Thoracic aorta (tissue), 2 donors: ENCODE measurements at regions not wholly inside any gene's neighbourhood (a gene's known extent, or its start where the extent isn't known, plus 50 kb on each side); places are given as distances from the start of the nearest gene placed in this dataset.

Source experiments
- ATAC-seq: fragments of 150-250 bp; one replicate; pipeline ENCODE4 v1.8.0; 2017; ENCODE audit warnings: low read depth; ENCODE audit not compliant: insufficient number of reproducible peaks, low FRiP score
- DNase-seq: peaks from one replicate; pipeline ENCODE4 v3.0.0-alpha.2; 2020; ENCODE audit warnings: low spot score
- H3K27ac ChIP-seq, 2 donors: fragments of 200-600 bp; sonication (generic); 1 replicate in 1 of 2; 2 replicates in 1 of 2; pipeline ENCODE4 v1.5.1; 2016; ENCODE audit warnings: mild to moderate bottlenecking in 2 of 2, moderate library complexity in 2 of 2
- H3K27me3 ChIP-seq: fragments of 200-600 bp; sonication (generic); replicated peaks from 2 replicates; pipeline ENCODE4 v1.6.0; 2016; ENCODE audit warnings: mild to moderate bottlenecking; ENCODE audit not compliant: insufficient read depth
- H3K36me3 ChIP-seq: fragments of 200-600 bp; sonication (generic); one replicate; pipeline ENCODE4 v1.5.1; 2016
- H3K4me1 ChIP-seq, 2 donors: fragments of 200-600 bp; sonication (generic); 1 replicate in 1 of 2; 2 replicates in 1 of 2; pipeline versions ENCODE4 v1.5.1 to v1.6.0; 2016; ENCODE audit warnings: low read depth in 2 of 2, mild to moderate bottlenecking in 1 of 2; ENCODE audit not compliant: control insufficient read depth in 1 of 2
- H3K4me3 ChIP-seq: fragments of 200-600 bp; sonication (generic); 2 replicates; pipeline ENCODE4 v1.5.1; 2016; ENCODE audit warnings: mild to moderate bottlenecking
- H3K9me3 ChIP-seq: fragments of 200-600 bp; sonication (generic); 2 replicates; pipeline ENCODE4 v1.5.1; 2016
- TF ChIP-seq, protein P1 (sequence below): fragments of 200-600 bp; sonication (generic); IDR thresholded peaks from one replicate; pipeline ENCODE4 v1.5.1; 2019; ENCODE audit warnings: antibody characterized with exemption

DNA sequence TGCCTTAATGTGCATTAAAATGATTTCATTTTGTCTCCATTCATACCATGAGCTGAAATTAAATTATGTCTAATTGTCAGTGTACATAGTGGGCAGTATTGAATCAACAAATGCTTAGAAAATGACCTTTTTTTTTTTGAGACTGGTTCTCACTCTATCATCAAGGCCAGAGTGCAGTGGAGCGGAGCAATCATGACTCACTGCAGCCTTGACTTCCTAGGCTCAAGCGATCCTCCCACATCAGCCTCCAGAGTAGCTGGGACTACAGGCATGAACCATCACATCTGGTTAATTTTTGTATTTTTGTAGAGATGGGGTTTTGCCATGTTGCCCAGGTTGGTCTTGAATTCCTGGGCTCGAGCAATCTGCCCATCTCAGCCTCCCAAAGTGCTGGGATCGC, 117.0 kb upstream of the BLID start:
- TF ChIP-seq, protein P1, sequence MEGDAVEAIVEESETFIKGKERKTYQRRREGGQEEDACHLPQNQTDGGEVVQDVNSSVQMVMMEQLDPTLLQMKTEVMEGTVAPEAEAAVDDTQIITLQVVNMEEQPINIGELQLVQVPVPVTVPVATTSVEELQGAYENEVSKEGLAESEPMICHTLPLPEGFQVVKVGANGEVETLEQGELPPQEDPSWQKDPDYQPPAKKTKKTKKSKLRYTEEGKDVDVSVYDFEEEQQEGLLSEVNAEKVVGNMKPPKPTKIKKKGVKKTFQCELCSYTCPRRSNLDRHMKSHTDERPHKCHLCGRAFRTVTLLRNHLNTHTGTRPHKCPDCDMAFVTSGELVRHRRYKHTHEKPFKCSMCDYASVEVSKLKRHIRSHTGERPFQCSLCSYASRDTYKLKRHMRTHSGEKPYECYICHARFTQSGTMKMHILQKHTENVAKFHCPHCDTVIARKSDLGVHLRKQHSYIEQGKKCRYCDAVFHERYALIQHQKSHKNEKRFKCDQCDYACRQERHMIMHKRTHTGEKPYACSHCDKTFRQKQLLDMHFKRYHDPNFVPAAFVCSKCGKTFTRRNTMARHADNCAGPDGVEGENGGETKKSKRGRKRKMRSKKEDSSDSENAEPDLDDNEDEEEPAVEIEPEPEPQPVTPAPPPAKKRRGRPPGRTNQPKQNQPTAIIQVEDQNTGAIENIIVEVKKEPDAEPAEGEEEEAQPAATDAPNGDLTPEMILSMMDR = no peak
- DNase-seq = no peak
- Histone ChIP-seq H3K4me1 (peaks cover 4 to 47% of the 10 kb centered on the region in 2 donors), H3K27ac (no peak overlapping the region), H3K9me3 (no peaks in the 10 kb centered on the region), H3K4me3 (no peak overlapping the region), H3K27me3 (no peaks in the 10 kb centered on the region), H3K36me3 (no peaks in the 10 kb centered on the region)
- no peak for ATAC-seq

DNA sequence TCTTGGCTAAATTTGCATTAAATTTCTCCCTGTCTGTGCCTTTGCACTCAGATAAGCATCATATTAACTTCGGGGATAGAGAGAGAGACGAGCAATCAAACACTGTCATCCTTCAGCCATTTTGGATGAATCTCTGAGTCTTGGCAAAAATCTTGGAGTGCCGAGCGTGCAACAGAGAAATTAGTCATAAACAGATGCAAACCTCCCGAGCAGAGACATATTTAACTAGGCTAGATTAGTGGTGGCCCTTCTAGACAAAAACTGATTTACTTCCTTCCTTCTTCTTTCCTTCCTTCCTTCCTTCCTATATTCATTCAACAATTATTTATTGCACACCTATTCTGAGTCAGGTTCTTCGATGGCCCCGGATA, 114.4 kb upstream of the BLID start:
- ATAC-seq (no peak), DNase-seq (no peak)
- H3K27me3 ChIP-seq = no peaks in the 10 kb centered on the region
- H3K4me3 ChIP-seq = no peak overlapping the region
- no peaks in the 10 kb centered on the region for H3K36me3 ChIP-seq
- peaks cover 0 to 42% of the 10 kb centered on the region in 2 donors for H3K4me1 ChIP-seq
- TF ChIP-seq, protein P1 = no peak
- no peaks in the 10 kb centered on the region for H3K9me3 ChIP-seq
- H3K27ac ChIP-seq = no peak overlapping the region

DNA sequence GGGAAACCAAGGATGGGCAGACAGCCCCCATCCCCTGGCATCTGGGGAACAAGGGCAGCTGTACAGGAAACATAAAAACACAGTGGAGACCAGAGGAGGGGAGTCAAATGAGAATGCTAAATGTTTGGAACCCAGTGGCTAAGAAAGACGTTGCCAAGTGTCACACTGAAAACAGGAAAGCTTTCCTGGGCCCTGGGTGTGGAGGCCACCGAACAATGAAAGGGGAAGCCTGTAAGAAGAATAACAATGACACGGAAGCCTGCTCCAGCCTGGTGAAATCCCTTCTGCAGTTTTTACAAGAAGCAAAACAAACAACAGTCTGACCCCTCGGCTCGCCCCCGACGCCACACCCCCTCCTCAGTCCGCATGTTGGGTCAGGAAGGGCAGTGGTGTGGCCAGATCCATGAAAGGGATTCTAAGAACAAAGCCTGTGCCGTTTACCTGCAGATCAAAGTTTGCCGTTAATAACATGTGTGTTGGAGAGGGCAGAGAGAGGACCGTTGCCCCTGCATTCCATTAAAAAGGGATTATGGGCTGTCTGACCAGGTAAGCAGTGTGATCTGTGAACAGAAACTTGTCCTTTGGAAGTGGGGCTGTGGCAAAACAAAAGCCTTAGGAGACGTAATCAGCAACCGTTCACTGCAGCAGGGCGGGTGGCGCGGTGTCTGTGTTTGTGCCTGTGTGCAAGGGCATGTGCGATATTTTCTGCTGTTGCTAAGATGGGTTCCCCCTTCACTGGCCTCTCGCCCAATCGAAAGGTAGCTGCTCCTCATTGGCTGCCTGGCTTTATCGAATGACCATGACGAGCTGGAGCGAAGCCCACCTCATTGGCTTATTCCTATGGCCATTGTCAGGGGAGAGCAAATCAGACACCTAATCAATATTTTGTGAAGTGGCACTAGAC, 113.7 kb upstream of the BLID start:
- TF ChIP-seq, protein P1 = no peak
- no peaks in the 10 kb centered on the region for H3K9me3 ChIP-seq
- ATAC-seq = no peak
- DNase-seq = no peak
- no peak overlapping the region for H3K4me3 ChIP-seq
- peak overlapping the region in 1 of 2 donors; percentile 16 for H3K27ac ChIP-seq
- no peaks in the 10 kb centered on the region for H3K27me3 ChIP-seq
- no peaks in the 10 kb centered on the region for H3K36me3 ChIP-seq
- peaks cover 0 to 38% of the 10 kb centered on the region in 2 donors for H3K4me1 ChIP-seq

DNA sequence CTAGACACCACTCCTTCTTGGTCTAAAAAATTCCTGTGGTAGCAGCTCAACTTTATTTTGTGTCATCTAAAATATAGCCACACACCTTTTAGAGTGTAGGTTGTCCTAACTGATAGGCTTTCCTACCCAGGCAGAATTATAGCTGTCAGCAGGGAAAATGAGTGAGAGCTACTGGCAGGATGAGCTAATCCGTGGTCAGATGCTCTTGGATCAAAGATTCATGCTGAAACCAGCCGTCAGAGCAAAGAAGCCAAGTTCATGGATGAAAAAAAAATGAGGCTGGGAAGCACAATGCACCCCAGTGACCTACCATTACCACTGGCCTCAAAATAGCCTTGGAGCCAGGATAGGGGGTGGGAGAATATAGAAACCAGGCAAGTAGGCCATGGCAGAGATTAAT, 113.1 kb upstream of the BLID start:
- no peaks in the 10 kb centered on the region for H3K27me3 ChIP-seq
- ATAC-seq = no peak
- H3K4me3 ChIP-seq = no peak overlapping the region
- TF ChIP-seq, protein P1 = no peak
- peak overlapping the region in 1 of 2 donors; percentile 16 for H3K27ac ChIP-seq
- peaks cover 0 to 34% of the 10 kb centered on the region in 2 donors for H3K4me1 ChIP-seq
- DNase-seq = no peak
- no peaks in the 10 kb centered on the region for H3K36me3 ChIP-seq
- no peaks in the 10 kb centered on the region for H3K9me3 ChIP-seq

DNA sequence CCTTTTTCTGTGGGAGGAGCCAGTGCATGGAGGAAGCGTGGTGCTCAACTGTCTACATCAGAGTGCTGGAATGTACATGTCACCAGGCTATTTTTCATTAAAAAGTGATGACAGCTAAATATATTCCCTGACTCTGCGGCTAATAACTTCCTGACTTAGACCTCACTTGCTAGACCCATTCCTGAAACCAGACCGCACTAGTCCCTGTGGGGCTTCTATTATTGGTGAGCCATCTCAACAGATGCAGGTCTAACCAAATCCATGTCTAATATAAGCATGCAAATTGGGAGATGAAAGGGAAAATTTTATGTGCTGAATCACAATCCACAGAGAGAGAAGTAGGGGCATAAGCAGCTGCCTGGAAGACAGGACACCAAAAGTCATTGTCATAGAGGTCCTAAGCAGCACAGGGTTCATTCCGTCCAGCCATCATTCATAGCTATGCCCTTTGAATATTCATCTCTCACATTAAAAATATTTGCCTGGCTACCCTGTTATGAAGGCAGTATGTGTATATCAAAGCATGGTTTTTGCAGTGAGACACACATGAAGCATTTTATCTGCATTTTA, 110.9 kb upstream of the BLID start:
- H3K27me3 ChIP-seq = no peaks in the 10 kb centered on the region
- DNase-seq (no peak), ATAC-seq (no peak)
- no peak overlapping the region for H3K4me3 ChIP-seq
- TF ChIP-seq, protein P1 = no peak
- H3K27ac ChIP-seq = no peak overlapping the region
- H3K9me3 ChIP-seq = no peaks in the 10 kb centered on the region
- H3K36me3 ChIP-seq = no peaks in the 10 kb centered on the region
- H3K4me1 ChIP-seq = peaks cover 0 to 30% of the 10 kb centered on the region in 2 donors
